Tibial nerve (tissue), 4 donors: ENCODE measurements at regions not wholly inside any gene's neighbourhood (a gene's known extent, or its start where the extent isn't known, plus 50 kb on each side); places are given as distances from the start of the nearest gene placed in this dataset.

Experiments used
- DNase-seq, 2 donors: peaks; one replicate each; pipeline ENCODE4 v3.0.0-alpha.2; 2019; ENCODE audit warnings: low spot score in 2 of 2
- H3K27ac ChIP-seq, 4 donors: fragments of 200-600 bp; sonication (generic) in 3 of 4; one replicate each; pipeline ENCODE4 v1.5.1; 2017 to 2019; ENCODE audit warnings: mild to moderate bottlenecking in 1 of 4
- H3K27me3 ChIP-seq, 2 donors: fragments of 200-600 bp; sonication (generic) in 1 of 2; one replicate each; pipeline versions ENCODE4 v1.5.1 to v1.6.0; 2017 to 2019
- H3K36me3 ChIP-seq, 3 donors: fragments of 200-600 bp; sonication (generic); one replicate each; pipeline ENCODE4 v1.5.1; 2018 to 2019
- H3K4me1 ChIP-seq, 4 donors: fragments of 200-600 bp; sonication (generic) in 3 of 4; one replicate each; pipeline ENCODE4 v1.5.1; 2017 to 2019
- H3K4me3 ChIP-seq, 4 donors: fragments of 200-600 bp; sonication (generic) in 3 of 4; one replicate each; pipeline ENCODE4 v1.5.1; 2017 to 2019; ENCODE audit warnings: mild to moderate bottlenecking in 1 of 4, moderate library complexity in 1 of 4
- H3K9me3 ChIP-seq, 4 donors: fragments of 200-600 bp; sonication (generic) in 3 of 4; one replicate each; pipeline ENCODE4 v1.5.1; 2017 to 2019
- EP300 ChIP-seq, 2 donors: sonication (generic); formaldehyde crosslinking; IDR thresholded peaks; one replicate each; pipeline ENCODE4 v1.6.1; 2017; ENCODE audit warnings: antibody characterized with exemption in 2 of 2, mild to moderate bottlenecking in 1 of 2
- POLR2A ChIP-seq, 2 donors: fragments of 450-650 bp; IDR thresholded peaks; one replicate each; pipeline ENCODE4 v1.6.1; 2017; ENCODE audit warnings: antibody characterized with exemption in 2 of 2, mild to moderate bottlenecking in 2 of 2, moderate library complexity in 2 of 2
- WGBS, 2 donors: methylation state at CpG; one replicate each; pipeline ENCODE4 v1.1.5; 2018; 5-methylcytosine and 5-hydroxymethylcytosine counted together
- TF ChIP-seq, protein P1 (sequence below), 5 experiments: fragments of 200-600 bp in 3 of 5; fragments of 450-650 bp in 2 of 5; sonication (generic) in 3 of 5; IDR thresholded peaks; one replicate each; pipeline ENCODE4 v1.5.1; 2016 to 2019; ENCODE audit warnings: antibody characterized with exemption in 5 of 5, mild to moderate bottlenecking in 3 of 5, moderate library complexity in 2 of 5

DNA sequence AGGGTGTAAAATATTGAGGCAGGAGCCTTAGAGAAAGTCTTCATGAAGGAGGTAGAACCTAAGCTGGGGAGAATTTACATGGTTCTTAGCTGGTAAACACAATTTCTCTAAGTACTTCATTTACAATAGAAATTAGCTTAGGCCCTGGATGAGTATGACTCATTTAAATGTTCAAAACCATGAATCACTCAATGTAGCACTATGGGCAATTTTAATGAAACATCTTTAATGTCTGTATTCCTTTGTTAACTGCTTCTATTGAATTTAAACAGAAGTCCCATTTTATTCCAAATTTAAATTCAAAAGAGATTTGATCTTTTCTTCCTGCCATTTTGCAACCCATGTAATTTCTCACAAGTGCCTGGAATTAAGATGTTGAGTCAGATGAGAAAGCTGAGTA lies 252.1 kb downstream of the RFC3 start:
- H3K27me3 ChIP-seq, result no peaks in the 10 kb centered on the region
- H3K4me1 ChIP-seq, result no peaks in the 10 kb centered on the region
- DNase-seq, result no peak
- no peak overlapping the region for H3K4me3 ChIP-seq
- no peaks in the 10 kb centered on the region for H3K36me3 ChIP-seq
- no peak overlapping the region for H3K27ac ChIP-seq
- no peak for TF ChIP-seq POLR2A (IDR thresholded peaks at IDR 0.05)
- TF ChIP-seq, protein P1, sequence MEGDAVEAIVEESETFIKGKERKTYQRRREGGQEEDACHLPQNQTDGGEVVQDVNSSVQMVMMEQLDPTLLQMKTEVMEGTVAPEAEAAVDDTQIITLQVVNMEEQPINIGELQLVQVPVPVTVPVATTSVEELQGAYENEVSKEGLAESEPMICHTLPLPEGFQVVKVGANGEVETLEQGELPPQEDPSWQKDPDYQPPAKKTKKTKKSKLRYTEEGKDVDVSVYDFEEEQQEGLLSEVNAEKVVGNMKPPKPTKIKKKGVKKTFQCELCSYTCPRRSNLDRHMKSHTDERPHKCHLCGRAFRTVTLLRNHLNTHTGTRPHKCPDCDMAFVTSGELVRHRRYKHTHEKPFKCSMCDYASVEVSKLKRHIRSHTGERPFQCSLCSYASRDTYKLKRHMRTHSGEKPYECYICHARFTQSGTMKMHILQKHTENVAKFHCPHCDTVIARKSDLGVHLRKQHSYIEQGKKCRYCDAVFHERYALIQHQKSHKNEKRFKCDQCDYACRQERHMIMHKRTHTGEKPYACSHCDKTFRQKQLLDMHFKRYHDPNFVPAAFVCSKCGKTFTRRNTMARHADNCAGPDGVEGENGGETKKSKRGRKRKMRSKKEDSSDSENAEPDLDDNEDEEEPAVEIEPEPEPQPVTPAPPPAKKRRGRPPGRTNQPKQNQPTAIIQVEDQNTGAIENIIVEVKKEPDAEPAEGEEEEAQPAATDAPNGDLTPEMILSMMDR (IDR thresholded peaks at IDR 0.05), result no peak
- no peak for TF ChIP-seq EP300 (IDR thresholded peaks at IDR 0.05)
- H3K9me3 ChIP-seq, result peaks cover 0 to 9% (median 3%) of the 10 kb centered on the region in 4 donors

DNA sequence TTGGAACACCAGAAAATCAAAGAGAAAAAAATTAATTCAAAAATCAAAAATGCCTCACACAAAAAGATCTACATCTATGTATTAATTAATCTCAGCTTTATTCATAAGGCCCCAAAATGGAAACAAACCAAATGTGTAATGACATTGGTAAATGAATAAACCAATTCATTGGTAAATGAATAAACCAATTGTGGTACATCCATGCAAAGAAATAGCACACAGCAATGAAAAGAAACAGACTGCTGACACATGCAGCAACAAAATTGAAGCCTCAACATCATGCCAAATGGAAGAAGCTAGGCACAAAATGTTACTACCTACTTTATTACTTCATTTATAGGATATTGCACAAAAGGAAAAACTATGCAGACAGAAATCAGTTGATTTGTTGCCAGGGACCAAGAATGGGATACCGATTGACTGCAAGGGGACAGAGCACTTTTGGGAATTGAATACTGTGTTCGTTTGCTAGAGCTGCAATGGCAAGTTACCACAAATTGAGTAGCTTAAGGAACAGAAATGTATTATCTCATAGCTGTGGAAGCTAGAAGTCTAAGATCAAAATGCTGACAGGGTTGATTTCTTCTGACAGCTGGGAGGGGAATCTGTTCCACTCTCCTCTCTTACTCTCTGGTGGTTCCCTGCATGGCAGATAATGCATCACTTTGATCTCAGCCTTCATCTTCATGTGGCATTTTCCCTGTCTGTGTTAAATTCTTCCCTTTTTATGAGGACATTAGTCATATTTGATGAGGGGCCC lies 252.8 kb downstream of the RFC3 start:
- Histone ChIP-seq H3K4me3 (no peak overlapping the region), H3K4me1 (no peaks in the 10 kb centered on the region), H3K36me3 (no peaks in the 10 kb centered on the region), H3K9me3 (peaks cover 0 to 9% (median 3%) of the 10 kb centered on the region in 4 donors), H3K27ac (no peak overlapping the region), H3K27me3 (no peaks in the 10 kb centered on the region)
- TF ChIP-seq EP300 (IDR thresholded peaks at IDR 0.05) (no peak), POLR2A (IDR thresholded peaks at IDR 0.05) (no peak)
- TF ChIP-seq, protein P1 (IDR thresholded peaks at IDR 0.05), result no peak
- DNase-seq, result no peak
- WGBS, 2 donors, result 57 to 66% methylated on average over 2 of the region's 2 CpGs

DNA sequence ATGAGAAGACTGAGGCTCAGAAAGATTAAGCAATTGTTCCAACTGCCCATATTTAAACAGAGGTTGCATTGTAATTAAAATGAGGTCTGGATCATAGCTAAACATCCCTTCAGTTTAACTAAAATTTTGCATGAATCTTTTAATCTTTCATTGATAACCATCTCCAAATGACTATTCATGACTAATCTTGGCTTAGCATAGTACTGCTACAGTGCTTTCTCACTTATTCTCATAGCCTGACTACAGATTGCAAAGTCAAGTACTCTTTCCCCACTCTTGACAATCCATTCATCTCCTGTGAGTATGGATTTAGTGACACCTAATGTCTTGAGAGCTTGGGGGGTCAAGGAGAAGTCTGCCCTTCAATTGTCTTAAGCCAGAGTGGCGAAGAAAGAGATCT lies 258.4 kb downstream of the RFC3 start:
- no peak overlapping the region for H3K27ac ChIP-seq
- no peak for DNase-seq
- 92 to 95% methylated on average over 1 of the region's 1 CpG for WGBS, 2 donors
- H3K36me3 ChIP-seq, result no peaks in the 10 kb centered on the region
- H3K9me3 ChIP-seq, result peaks cover 0 to 9% (median 3%) of the 10 kb centered on the region in 4 donors
- no peak for TF ChIP-seq POLR2A (IDR thresholded peaks at IDR 0.05)
- no peak for TF ChIP-seq EP300 (IDR thresholded peaks at IDR 0.05)
- TF ChIP-seq, protein P1 (IDR thresholded peaks at IDR 0.05), result no peak
- H3K4me3 ChIP-seq, result no peak overlapping the region
- H3K27me3 ChIP-seq, result no peaks in the 10 kb centered on the region
- H3K4me1 ChIP-seq, result peaks cover 0 to 10% (median 0%) of the 10 kb centered on the region in 4 donors

DNA sequence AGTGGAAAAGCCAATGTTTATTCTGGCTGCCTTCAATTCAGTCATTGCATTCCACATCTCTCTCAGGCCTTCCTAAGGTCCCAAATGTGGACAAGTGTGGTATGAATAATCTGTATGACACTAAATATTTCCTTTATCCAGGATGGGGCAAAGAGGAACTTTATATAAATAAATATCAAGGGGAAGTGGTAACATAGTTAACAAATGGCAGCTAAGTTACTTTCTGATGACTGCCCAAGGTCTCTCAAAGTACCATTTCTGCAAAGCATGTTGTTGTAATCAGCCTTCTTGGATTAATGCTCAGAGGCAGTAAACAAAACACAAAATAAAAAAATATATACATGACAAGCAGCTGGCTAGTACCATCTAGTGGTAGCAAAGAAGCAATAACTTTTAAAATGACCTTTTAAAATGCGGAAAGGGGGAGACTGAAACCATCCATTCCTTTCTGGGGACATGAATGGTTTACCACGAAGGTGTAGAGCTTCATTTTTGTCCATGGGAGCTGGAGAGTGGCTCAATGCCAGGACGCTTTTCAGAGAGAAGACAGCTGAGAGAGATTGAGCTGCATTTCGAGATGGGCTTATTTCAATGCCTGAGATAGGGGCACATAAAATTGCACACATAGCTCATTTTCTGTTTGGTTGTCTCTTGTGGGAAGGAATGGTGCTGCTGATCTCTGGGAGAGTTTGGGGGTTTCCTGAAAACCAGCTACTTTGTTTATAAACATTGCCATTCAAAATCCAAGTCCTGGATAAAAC lies 259.2 kb downstream of the RFC3 start:
- peaks cover 0 to 9% (median 3%) of the 10 kb centered on the region in 4 donors for H3K9me3 ChIP-seq
- no peak overlapping the region for H3K4me3 ChIP-seq
- peak overlapping the region in 1 of 4 donors; percentile 33 for H3K27ac ChIP-seq
- H3K4me1 ChIP-seq, result peaks cover 0 to 10% (median 0%) of the 10 kb centered on the region in 4 donors
- WGBS, 2 donors, result 17 to 18% methylated on average over 4 of the region's 4 CpGs
- DNase-seq, result no peak
- H3K36me3 ChIP-seq, result no peaks in the 10 kb centered on the region
- TF ChIP-seq POLR2A (IDR thresholded peaks at IDR 0.05) (no peak), EP300 (IDR thresholded peaks at IDR 0.05) (no peak)
- TF ChIP-seq, protein P1 (IDR thresholded peaks at IDR 0.05), result peak; percentile 19 to 51 (median 44)
- no peaks in the 10 kb centered on the region for H3K27me3 ChIP-seq
